ENCODE measurements at regions not wholly inside any gene's neighbourhood (a gene's known extent, or its start where the extent isn't known, plus 50 kb on each side); places are given as distances from the start of the nearest gene placed in this dataset.

- DNase-seq = no peak
Observed at GRCh38 chr1:62989497-62989896, 205.6 kb downstream of the ATG4C start.

GRCh38 chr1:62991152-62991551, 207.2 kb downstream of the ATG4C start:
- DNase-seq = no peak

GRCh38 chr1:62993844-62994243, 209.9 kb downstream of the ATG4C start:
- DNase-seq = no peak

- DNase-seq = no peak
Observed at GRCh38 chr1:62995173-62995572, 211.2 kb downstream of the ATG4C start.

- no peak for DNase-seq
Observed at GRCh38 chr1:62997884-62998283, 214.0 kb downstream of the ATG4C start.

GRCh38 chr1:62998845-62999649, 215.1 kb downstream of the ATG4C start:
- DNase-seq = no peak

GRCh38 chr1:63000508-63000907, 216.6 kb downstream of the ATG4C start:
- DNase-seq = no peak

GRCh38 chr1:63004868-63005267, 220.9 kb downstream of the ATG4C start:
- peak; percentile 10 for DNase-seq

GRCh38 chr1:63005812-63006211, 221.9 kb downstream of the ATG4C start:
- DNase-seq = no peak

- DNase-seq = no peak
Observed at GRCh38 chr1:63009421-63009820, 225.5 kb downstream of the ATG4C start.

GRCh38 chr1:63010913-63011660, 227.2 kb downstream of the ATG4C start:
- no peak for DNase-seq

GRCh38 chr1:63012339-63012738, 228.4 kb downstream of the ATG4C start:
- DNase-seq = no peak

- DNase-seq = no peak
Observed at GRCh38 chr1:63014267-63014666, 230.3 kb downstream of the ATG4C start.

- no peak for DNase-seq
Observed at GRCh38 chr1:63022319-63022718, 238.4 kb downstream of the ATG4C start.

- no peak for DNase-seq
Observed at GRCh38 chr1:63023171-63023570, 239.2 kb downstream of the ATG4C start.

- no peak for DNase-seq
Observed at GRCh38 chr1:63023637-63024036, 239.7 kb downstream of the ATG4C start.

GRCh38 chr1:63024132-63024531, 240.2 kb downstream of the ATG4C start:
- DNase-seq = peak; percentile 1

GRCh38 chr1:63027176-63027575, 243.2 kb downstream of the ATG4C start:
- DNase-seq = no peak

GRCh38 chr1:63032171-63032570, 248.2 kb downstream of the ATG4C start:
- no peak for DNase-seq

GRCh38 chr1:63033211-63033610, 249.3 kb downstream of the ATG4C start:
- DNase-seq = no peak

- no peak for DNase-seq
Observed at GRCh38 chr1:63034256-63034655, 250.3 kb downstream of the ATG4C start.

GRCh38 chr1:63038586-63038985, 254.7 kb downstream of the ATG4C start:
- no peak for DNase-seq

- no peak for DNase-seq
Observed at GRCh38 chr1:63041660-63042059, 257.7 kb downstream of the ATG4C start.

GRCh38 chr1:63042278-63042677, 258.3 kb downstream of the ATG4C start:
- DNase-seq = peak; percentile 68

All from DMS153 (cell line).